GM10266 (cell line): ENCODE measurements at regions not wholly inside any gene's neighbourhood (a gene's known extent, or its start where the extent isn't known, plus 50 kb on each side); places are given as distances from the start of the nearest gene placed in this dataset.

Source experiments
- DNase-seq: peaks from one replicate; pipeline ENCODE4 v3.0.0; 2012; ENCODE audit errors: extremely low spot score
- TF ChIP-seq, protein P1 (sequence below): IDR thresholded peaks from 2 replicates; pipeline ENCODE4 v1.5.1; 2012; ENCODE audit warnings: mild to moderate bottlenecking, low read depth; ENCODE audit not compliant: control insufficient read depth, insufficient read depth; ENCODE audit errors: missing control alignments

- no peak for DNase-seq
- TF ChIP-seq, protein P1, sequence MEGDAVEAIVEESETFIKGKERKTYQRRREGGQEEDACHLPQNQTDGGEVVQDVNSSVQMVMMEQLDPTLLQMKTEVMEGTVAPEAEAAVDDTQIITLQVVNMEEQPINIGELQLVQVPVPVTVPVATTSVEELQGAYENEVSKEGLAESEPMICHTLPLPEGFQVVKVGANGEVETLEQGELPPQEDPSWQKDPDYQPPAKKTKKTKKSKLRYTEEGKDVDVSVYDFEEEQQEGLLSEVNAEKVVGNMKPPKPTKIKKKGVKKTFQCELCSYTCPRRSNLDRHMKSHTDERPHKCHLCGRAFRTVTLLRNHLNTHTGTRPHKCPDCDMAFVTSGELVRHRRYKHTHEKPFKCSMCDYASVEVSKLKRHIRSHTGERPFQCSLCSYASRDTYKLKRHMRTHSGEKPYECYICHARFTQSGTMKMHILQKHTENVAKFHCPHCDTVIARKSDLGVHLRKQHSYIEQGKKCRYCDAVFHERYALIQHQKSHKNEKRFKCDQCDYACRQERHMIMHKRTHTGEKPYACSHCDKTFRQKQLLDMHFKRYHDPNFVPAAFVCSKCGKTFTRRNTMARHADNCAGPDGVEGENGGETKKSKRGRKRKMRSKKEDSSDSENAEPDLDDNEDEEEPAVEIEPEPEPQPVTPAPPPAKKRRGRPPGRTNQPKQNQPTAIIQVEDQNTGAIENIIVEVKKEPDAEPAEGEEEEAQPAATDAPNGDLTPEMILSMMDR, result no peak
Observed at GRCh38 chr13:73729046-73729445, 405.2 kb downstream of the KLF12 start.

GRCh38 chr13:73722120-73722519, 412.1 kb downstream of the KLF12 start:
- peak; percentile 7 for DNase-seq
- TF ChIP-seq, protein P1, result peak; percentile 23

GRCh38 chr13:73721571-73721970, 412.6 kb downstream of the KLF12 start:
- TF ChIP-seq, protein P1, result no peak
- no peak for DNase-seq

DNA sequence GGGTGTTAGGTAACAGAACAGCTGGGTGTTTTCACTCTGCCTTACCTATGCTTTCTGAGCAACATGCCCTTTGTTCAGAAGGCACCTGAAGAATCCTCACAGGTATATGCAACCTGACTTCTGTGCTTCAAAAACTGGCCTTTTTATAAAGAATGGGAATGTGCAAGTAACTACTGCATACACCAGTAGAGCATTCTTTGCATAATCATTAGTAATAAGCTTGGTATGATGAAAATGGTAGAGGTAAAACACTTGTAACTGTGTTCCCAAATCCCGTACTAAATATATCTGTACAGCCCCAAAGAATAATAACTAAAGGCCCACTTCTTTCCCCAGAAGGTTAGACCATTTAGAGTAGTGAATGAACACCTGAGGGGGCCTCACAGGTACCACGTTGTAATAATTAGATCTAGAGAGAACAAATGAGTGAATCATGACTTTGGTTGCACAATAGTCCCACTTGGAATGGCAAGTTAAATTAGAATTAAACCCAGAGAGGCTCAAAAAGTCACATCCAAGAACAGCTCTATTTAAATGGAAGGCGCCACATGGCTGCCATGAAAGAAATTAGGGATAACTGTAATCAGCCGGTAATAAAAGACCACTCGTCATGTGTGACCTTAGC, 413.9 kb downstream of the KLF12 start:
- DNase-seq, result no peak
- TF ChIP-seq, protein P1, result no peak

DNA sequence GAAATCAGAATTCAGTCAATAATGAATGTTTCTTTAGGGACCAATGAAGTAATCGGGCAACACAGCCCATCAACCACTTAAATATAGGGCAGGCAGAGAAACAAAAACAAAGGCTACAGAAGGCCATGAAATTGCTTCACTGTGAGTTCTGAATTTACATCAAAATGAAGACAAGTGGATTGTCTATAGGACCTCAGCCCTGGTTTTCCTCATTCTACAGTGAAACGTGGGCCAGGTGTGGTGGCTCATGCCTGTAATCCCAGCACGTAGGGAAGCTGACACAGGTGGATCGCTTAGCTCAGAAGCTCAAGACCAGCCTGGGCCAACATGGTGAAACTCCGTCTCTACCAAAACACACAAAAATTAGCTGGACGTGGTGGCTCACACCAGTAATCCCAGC, 416.0 kb downstream of the KLF12 start:
- TF ChIP-seq, protein P1, result no peak
- no peak for DNase-seq

GRCh38 chr13:73717632-73718031, 416.6 kb downstream of the KLF12 start:
- TF ChIP-seq, protein P1, result no peak
- no peak for DNase-seq

GRCh38 chr13:73715911-73716510, 418.2 kb downstream of the KLF12 start:
- DNase-seq, result peak; percentile 9
- TF ChIP-seq, protein P1, result no peak
